ENCODE measurements at regions not wholly inside any gene's neighbourhood (a gene's known extent, or its start where the extent isn't known, plus 50 kb on each side); places are given as distances from the start of the nearest gene placed in this dataset.

GRCh38 chr2:17303054-17303453 lies 215.2 kb downstream of the RAD51AP2 start:
- DNase-seq = no peak

DNA sequence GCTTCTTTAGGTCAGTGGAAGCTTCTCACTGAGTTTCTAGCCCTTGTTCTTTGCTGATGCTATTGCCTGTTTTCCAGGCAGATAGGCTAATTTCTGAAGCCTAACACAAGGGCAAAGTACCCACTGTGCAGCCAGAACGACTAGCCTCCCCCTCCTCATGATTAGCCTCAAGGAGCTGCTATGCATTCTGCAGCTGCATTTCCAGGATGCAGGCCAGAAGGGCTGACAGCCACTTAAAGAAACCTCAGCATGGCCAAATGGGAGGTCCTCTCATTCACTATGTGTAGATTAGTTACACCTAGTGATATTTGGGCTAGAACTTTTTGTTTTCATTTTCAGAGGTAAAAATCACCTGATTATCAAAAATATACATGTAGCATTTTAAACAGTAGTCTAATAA lies 216.0 kb downstream of the RAD51AP2 start:
- DNase-seq = no peak

- no peak for DNase-seq
Measured at GRCh38 chr2:17301437-17301836, 216.8 kb downstream of the RAD51AP2 start.

DNA sequence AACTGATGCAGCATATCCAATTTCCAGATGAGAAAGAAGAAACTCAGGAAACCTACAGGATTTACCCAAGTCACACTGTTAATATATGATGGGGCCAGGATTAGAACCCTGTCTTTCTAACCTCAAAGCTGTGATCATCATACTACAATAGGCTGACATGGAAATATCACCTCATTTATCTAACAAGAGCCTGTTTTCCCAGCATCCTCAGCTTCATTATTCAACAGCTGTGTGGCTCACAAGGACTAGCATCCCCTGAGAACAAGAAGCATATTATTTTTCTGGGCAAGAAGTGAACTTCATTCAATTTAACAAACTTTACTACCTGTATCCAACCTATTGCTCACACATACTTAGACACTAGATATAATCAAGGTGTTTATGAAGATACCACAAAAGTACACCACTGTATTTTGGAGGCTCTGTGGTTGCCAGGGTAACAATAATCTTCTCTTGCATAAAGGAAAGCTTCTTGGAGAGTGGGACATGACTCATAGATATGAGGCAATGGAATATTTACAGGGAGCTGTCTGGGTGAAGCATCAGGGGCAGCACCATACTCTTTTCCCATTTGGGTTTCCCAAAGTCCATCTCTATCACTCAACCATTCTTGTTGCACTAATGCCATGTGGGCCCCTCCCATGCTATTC lies 218.2 kb downstream of the RAD51AP2 start:
- no peak for DNase-seq

DNA sequence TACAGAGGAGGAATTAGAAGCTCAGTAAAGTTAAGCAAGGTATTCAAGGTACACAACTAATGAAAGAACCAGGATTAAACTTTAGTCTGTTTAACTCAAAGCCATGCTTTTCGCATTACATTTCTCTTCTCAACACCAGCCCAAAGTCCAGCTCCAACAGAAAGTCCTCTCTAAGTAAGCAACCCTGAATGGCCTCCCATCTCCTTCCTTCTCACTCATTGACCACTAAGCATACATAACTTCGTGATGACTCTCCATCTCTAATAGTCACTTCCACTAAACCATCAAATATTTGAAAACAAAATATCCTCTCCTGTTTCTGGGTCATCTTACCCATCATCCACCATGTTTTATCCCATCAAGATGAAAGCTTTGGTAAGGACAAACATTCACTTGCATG lies 219.8 kb downstream of the RAD51AP2 start:
- no peak for DNase-seq

DNA sequence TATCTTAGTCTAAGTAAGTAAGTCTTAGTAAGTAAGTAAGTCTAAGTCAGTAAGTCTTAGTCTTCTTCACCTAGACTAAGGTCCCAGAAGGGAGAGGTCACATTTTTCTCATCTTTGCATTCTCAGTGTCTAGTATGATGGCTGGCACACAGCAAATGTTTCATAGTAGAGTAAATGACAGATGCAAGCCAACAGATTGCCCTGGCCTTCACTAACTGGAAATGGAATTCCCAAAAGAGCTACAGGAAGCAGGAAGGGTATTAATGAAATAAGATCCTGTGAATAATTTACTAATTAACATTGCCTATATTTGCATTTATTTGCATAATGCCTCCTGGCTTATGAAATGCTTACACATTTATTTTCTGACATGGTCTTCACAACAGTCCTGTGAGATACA lies 221.6 kb downstream of the RAD51AP2 start:
- DNase-seq = no peak

GRCh38 chr2:17289669-17290068 lies 228.6 kb downstream of the RAD51AP2 start:
- no peak for DNase-seq

- DNase-seq = no peak
Measured at GRCh38 chr2:17287183-17287582, 231.1 kb downstream of the RAD51AP2 start.

GRCh38 chr2:17282826-17283225 lies 235.4 kb downstream of the RAD51AP2 start:
- DNase-seq = no peak

DNA sequence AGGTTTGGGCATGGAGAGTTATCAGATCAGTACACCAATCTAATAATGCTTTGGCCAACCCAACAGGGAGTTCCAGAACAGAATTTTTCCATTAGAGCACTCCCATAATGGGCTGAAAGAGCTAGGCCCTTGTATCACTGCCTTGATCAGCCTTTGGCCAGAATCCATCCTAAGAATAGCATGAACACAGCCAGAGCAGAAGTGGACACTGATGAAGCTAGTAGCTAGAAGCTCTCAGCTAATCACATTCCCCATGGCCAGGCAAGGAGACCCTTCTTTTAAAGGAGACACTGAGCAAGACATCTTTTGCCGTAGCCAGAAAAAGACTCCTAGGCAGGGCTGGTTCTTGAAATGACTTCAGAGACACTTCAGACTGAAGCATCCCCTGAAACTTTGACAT lies 236.0 kb downstream of the RAD51AP2 start:
- no peak for DNase-seq

- no peak for DNase-seq
Measured at GRCh38 chr2:17276220-17276619, 242.0 kb downstream of the RAD51AP2 start.

GRCh38 chr2:17272652-17273525 lies 245.4 kb downstream of the RAD51AP2 start:
- DNase-seq = no peak

DNA sequence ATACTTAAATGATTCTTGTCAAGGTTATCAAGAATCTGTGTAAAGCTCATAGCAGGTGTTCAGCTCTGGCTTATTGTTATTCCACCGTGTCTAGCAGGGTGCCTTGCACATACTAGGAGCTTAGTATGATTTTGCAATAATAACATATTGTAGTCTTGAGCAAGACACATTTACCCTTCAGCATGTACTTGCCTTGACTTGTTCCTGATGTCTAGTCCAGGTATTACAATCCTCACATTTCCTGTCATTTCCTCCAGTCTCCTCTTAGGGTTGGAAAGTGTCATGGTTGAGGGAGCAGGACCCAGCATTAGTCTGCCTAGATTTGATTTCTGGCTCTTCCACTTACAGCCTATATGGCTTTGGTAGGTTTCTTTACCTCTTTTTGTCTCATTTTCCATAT lies 246.1 kb downstream of the RAD51AP2 start:
- no peak for DNase-seq

DNA sequence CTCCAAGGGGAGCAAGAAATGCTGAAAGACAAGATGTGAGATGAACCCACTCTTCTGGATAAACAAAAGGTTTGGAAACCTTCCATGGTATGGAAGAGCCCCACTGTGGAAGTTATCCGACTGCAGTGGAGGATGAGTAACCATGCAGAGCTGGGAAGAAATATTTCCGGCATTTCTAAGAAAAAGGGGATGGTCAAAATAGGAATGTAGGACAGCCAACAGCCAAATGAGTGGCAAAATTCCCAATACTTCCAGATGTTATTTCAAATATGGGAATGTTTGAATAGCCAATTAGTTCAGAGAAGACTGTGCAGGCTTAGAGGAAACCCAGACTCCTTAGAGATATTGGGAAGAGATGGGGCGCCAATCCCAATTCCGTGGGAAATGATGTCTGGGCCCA lies 246.8 kb downstream of the RAD51AP2 start:
- DNase-seq = no peak

DNA sequence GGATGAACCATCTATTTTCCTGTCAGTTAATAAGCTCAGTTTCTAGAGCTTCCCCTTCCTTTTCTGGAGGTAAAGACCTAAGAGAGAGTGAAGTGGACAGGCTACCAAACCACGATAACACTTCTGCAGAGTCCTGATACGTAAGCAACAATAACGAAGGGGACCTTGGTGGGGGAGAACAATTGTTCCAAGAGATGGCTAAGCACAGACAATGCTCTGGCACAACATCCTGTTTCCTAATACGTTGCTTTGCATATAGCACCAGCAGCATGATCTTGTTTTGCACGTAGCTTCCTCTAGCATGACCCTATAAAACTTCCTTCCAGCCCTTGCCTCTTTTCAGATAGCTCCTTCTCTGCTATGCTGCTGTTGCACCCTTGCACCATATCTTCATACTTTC lies 247.3 kb downstream of the RAD51AP2 start:
- DNase-seq = no peak

- DNase-seq = no peak
Measured at GRCh38 chr2:17263570-17263968, 254.7 kb downstream of the RAD51AP2 start.

GRCh38 chr2:17262854-17263569 lies 255.2 kb downstream of the RAD51AP2 start:
- no peak for DNase-seq

- no peak for DNase-seq
Measured at GRCh38 chr2:17259613-17260012, 258.6 kb downstream of the RAD51AP2 start.

- no peak for DNase-seq
Measured at GRCh38 chr2:17258861-17259260, 259.4 kb downstream of the RAD51AP2 start.

DNA sequence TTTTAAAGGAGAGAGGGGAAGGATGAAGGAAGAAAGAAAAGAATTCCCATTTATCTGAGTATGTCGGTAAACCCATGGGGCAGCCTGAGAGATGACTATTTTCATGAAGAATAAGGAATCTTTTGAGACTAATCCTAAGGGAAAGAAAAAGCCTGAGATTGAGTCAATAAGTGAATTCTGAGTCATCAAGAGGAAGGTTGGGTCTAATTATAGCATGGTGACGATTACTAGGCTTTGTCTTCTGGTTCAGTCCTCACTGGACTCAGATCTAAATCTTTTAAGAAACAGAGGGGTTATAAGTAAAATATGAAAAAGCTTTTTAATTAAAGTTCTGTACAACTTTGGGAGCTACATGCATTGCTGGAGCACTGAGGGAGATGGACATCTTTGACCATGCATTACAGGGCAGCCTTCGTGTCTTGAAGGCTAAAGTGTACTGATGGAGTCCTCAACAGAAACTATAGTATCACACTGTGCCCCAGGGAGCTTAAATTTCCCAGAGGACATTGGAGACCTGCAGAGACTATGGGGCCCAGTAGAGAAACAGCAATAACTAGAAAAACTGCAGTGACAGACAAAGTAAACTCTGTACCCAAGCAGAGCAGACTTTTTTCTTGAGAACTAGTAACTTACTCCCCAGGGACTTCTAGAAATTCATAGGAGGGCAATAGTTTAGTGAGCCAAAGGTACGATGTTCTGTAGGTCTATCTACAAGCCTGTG lies 260.9 kb downstream of the RAD51AP2 start:
- DNase-seq = no peak

DNA sequence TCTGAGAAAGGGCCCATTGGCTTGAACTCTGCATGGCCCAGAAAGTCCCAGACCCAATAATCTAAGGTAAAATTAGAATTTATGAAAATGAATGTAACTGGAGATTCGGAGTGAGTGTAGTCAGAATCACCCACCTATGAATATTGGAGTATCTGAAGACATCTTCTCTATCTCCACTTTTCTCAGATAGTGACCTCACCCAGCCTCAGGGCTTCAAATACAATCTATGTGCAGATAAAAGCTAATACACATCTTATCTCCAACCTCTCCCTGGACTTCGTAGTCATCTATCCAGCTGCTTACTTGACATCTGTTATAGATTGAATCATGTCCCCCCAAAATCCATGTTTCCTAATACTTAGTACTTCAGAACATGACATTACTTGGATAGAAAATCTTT lies 263.2 kb downstream of the RAD51AP2 start:
- DNase-seq = no peak

DNA sequence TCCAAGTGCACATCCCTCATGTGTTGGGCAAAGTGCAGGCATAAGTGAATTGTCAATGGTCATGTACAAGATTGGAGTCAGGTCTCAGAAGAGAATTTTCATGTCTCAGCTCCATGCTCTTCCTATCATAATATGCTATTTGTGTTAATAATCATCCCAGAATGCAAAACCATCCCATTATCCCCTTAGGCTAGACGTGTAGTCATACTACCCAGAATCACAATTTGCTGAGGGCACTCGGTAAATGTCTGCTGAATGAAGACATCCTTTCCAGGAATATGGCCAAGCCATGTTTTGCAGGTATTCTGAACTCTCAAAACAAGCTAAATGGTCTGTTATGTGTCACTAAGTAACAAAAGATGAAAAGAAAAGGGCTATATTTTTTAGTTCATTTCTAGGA lies 263.8 kb downstream of the RAD51AP2 start:
- no peak for DNase-seq

GRCh38 chr2:17252258-17252657 lies 266.0 kb downstream of the RAD51AP2 start:
- DNase-seq = no peak

Measured in effector CD4-positive, alpha-beta T cell (primary cell).